GM23338 (cell line): ENCODE measurements at regions not wholly inside any gene's neighbourhood (a gene's known extent, or its start where the extent isn't known, plus 50 kb on each side); places are given as distances from the start of the nearest gene placed in this dataset.
A peak's percentile ranks its signal among the peaks of the same experiment; 100 is the strongest.
"Not testable (repeated sequence)": the region's sequence is repeated elsewhere in the genome, so short reads cannot be mapped to it uniquely, and the experiment has no call there.

Experiments used
- ATAC-seq: fragments of 200-7000 bp; cut with Tn5 transposase; 3 replicates; pipeline ENCODE4 v1.9.1; 2020
- DNase-seq: peaks from one replicate; pipeline ENCODE4 v3.0.0-alpha.2; 2015; ENCODE audit warnings: low spot score
- H2AFZ ChIP-seq: fragments of 200-600 bp; sonication (generic); 2 replicates; pipeline ENCODE4 v1.8.0; 2016; ENCODE audit warnings: antibody characterized with exemption, mild to moderate bottlenecking, moderate library complexity
- H3F3A ChIP-seq: fragments of 200-600 bp; sonication (generic); replicated peaks from 2 replicates; pipeline ENCODE4 v1.8.0; 2017; ENCODE audit warnings: antibody characterized with exemption, mixed run types, low read depth
- H3K27ac ChIP-seq: fragments of 200-600 bp; sonication (generic); 2 replicates; pipeline ENCODE4 v1.6.1; 2016; ENCODE audit warnings: low read depth
- H3K27me3 ChIP-seq: fragments of 200-600 bp; sonication (generic); 2 replicates; pipeline ENCODE4 v1.8.0; 2016; ENCODE audit warnings: mild to moderate bottlenecking, mixed run types, moderate library complexity; ENCODE audit not compliant: insufficient read depth
- H3K36me3 ChIP-seq: fragments of 200-600 bp; sonication (generic); 2 replicates; pipeline ENCODE4 v1.8.0; 2016; ENCODE audit warnings: mild to moderate bottlenecking; ENCODE audit not compliant: insufficient read depth
- H3K4me1 ChIP-seq: fragments of 200-600 bp; sonication (generic); 2 replicates; pipeline ENCODE4 v1.8.0; 2016; ENCODE audit warnings: mild to moderate bottlenecking, moderate library complexity; ENCODE audit not compliant: insufficient read depth
- H3K4me2 ChIP-seq: fragments of 200-600 bp; sonication (generic); 2 replicates; pipeline ENCODE4 v1.7.1; 2017; ENCODE audit warnings: mixed run types
- H3K4me3 ChIP-seq: fragments of 200-600 bp; sonication (generic); 2 replicates; pipeline ENCODE4 v1.6.1; 2016; ENCODE audit warnings: mixed run types
- H3K79me2 ChIP-seq: fragments of 200-600 bp; sonication (generic); replicated peaks from 2 replicates; pipeline ENCODE4 v1.8.0; 2017; ENCODE audit warnings: mild to moderate bottlenecking; ENCODE audit not compliant: insufficient read depth
- H3K9me2 ChIP-seq: fragments of 200-600 bp; sonication (generic); 2 replicates; pipeline ENCODE4 v1.8.0; 2017; ENCODE audit not compliant: insufficient read depth
- H4K20me1 ChIP-seq: fragments of 200-600 bp; sonication (generic); replicated peaks from 2 replicates; pipeline ENCODE4 v1.8.0; 2017; ENCODE audit warnings: mild to moderate bottlenecking; ENCODE audit not compliant: insufficient read depth
- H3K27ac Mint-ChIP-seq: 2 replicates; pipeline ENCODE4 v1.8.0; 2020; ENCODE audit warnings: inconsistent platforms, mild to moderate bottlenecking, moderate library complexity, mixed read lengths
- H3K27me3 Mint-ChIP-seq: 3 replicates; pipeline ENCODE4 v1.8.0; 2022; ENCODE audit warnings: low read depth, mild to moderate bottlenecking, moderate library complexity, mixed read lengths, inconsistent platforms; ENCODE audit not compliant: insufficient read depth, poor library complexity
- H3K36me3 Mint-ChIP-seq: 3 replicates; pipeline ENCODE4 v1.8.0; 2021; ENCODE audit warnings: low read depth, mild to moderate bottlenecking, inconsistent platforms, moderate library complexity, mixed read lengths
- H3K4me1 Mint-ChIP-seq: 3 replicates; pipeline ENCODE4 v1.8.0; 2020; ENCODE audit warnings: mild to moderate bottlenecking, inconsistent platforms, mixed read lengths
- H3K4me3 Mint-ChIP-seq: 3 replicates; pipeline ENCODE4 v1.8.0; 2021; ENCODE audit warnings: moderate library complexity, mild to moderate bottlenecking, inconsistent platforms, mixed read lengths
- H3K9me3 Mint-ChIP-seq: 3 replicates; pipeline ENCODE4 v1.8.0; 2020; ENCODE audit warnings: moderate library complexity, mild to moderate bottlenecking, inconsistent platforms, mixed read lengths
- CTCF ChIP-seq, 2 experiments: fragments of 200-600 bp in 1 of 2; sonication (generic) in 1 of 2; conservative IDR thresholded peaks; 2 replicates each; pipeline versions ENCODE4 v1.5.1 to v1.6.1; 2016 to 2017; ENCODE audit warnings: antibody characterized with exemption in 2 of 2, low read depth in 2 of 2, mild to moderate bottlenecking in 2 of 2, moderate library complexity in 1 of 2
- EZH2 ChIP-seq: fragments of 200-600 bp; sonication (generic); IDR thresholded peaks from one replicate; pipeline ENCODE4 v1.8.0; 2017; ENCODE audit warnings: antibody characterized with exemption, mild to moderate bottlenecking, low read depth; ENCODE audit not compliant: unreplicated experiment
- EZH2phosphoT487 ChIP-seq: fragments of 200-600 bp; sonication (generic); IDR thresholded peaks from one replicate; pipeline ENCODE4 v1.8.1; 2018; ENCODE audit warnings: antibody characterized with exemption; ENCODE audit not compliant: unreplicated experiment
- JUNB ChIP-seq: IDR thresholded peaks from one replicate; pipeline ENCODE4 v1.6.1; 2016; ENCODE audit warnings: antibody characterized with exemption; ENCODE audit not compliant: unreplicated experiment
- NANOG ChIP-seq: IDR thresholded peaks from 2 replicates; pipeline ENCODE4 v1.6.1; 2016; ENCODE audit warnings: antibody characterized with exemption, borderline replicate concordance
- POLR2AphosphoS5 ChIP-seq: IDR thresholded peaks from 2 replicates; pipeline ENCODE4 v1.6.1; 2016; ENCODE audit warnings: antibody characterized with exemption, low read depth
- REST ChIP-seq: IDR thresholded peaks from one replicate; pipeline ENCODE4 v1.6.1; 2018; ENCODE audit warnings: antibody characterized with exemption; ENCODE audit not compliant: unreplicated experiment
- STAT1 ChIP-seq: IDR thresholded peaks from one replicate; pipeline ENCODE4 v1.6.1; 2016; ENCODE audit warnings: antibody characterized with exemption; ENCODE audit not compliant: unreplicated experiment
- ZNF114 ChIP-seq: fragments of 250-450 bp; sonication (Bioruptor Pico); IDR thresholded peaks from 2 replicates; pipeline ENCODE4 v1.5.0; 2020; ENCODE audit warnings: mild to moderate bottlenecking, moderate library complexity
- ZNF331 ChIP-seq: fragments of 250-450 bp; sonication (Bioruptor Pico); IDR thresholded peaks from 2 replicates; pipeline ENCODE4 v1.5.0; 2020; ENCODE audit warnings: low read depth, mild to moderate bottlenecking, moderate library complexity

- no peaks in the 10 kb centered on the region for H3K36me3 ChIP-seq
- H3K4me1 ChIP-seq, result peaks cover 33% of the 10 kb centered on the region
- peaks cover 4% of the 10 kb centered on the region for H3F3A ChIP-seq
- ATAC-seq (no peak), DNase-seq (peak; percentile 34)
- peaks cover 37% of the 10 kb centered on the region for H3K36me3 Mint-ChIP-seq
- peaks cover 57% of the 10 kb centered on the region for H3K79me2 ChIP-seq
- H3K4me3 ChIP-seq, result no peak overlapping the region
- peak overlapping the region; percentile 92 for H3K27ac Mint-ChIP-seq
- H3K4me3 Mint-ChIP-seq, result peak overlapping the region; percentile 20; the same call in 1 of the 3 replicates
- H3K4me2 ChIP-seq, result 0 out of 2 replicates have a peak overlapping the region, but pooled peaks have one; percentile 9
- TF ChIP-seq POLR2AphosphoS5 (peak; percentile 35; the same call in 1 of the 2 replicates), EZH2phosphoT487 (no peak), ZNF331 (no peak), JUNB (no peak), REST (no peak)
- H3K27me3 ChIP-seq, result no peaks in the 10 kb centered on the region
- peaks cover 58% of the 10 kb centered on the region for H3K4me1 Mint-ChIP-seq
- H2AFZ ChIP-seq, result no peak overlapping the region
- H3K9me3 Mint-ChIP-seq, result no peaks in the 10 kb centered on the region
- H3K27me3 Mint-ChIP-seq, result peaks cover 12% of the 10 kb centered on the region
- H3K9me2 ChIP-seq, result no peaks in the 10 kb centered on the region
- H3K27ac ChIP-seq, result peak overlapping the region; percentile 92
- no peaks in the 10 kb centered on the region for H4K20me1 ChIP-seq
These were observed 111.5 kb downstream of the LARP7 start for GRCh38 chr4:112748352-112748878.

- Mint-ChIP-seq H3K4me1 (peaks cover 62% of the 10 kb centered on the region), H3K27me3 (peaks cover 12% of the 10 kb centered on the region), H3K36me3 (peaks cover 33% of the 10 kb centered on the region), H3K27ac (peak overlapping the region; percentile 93)
- not testable (repeated sequence) for H3K27me3 ChIP-seq, H3K4me3 ChIP-seq, H3F3A ChIP-seq, H4K20me1 ChIP-seq, ATAC-seq, H3K36me3 ChIP-seq, DNase-seq, H2AFZ ChIP-seq, H3K9me2 ChIP-seq, H3K4me3 Mint-ChIP-seq, H3K9me3 Mint-ChIP-seq
- H3K4me1 ChIP-seq, result peaks cover 32% of the 10 kb centered on the region
- peaks cover 46% of the 10 kb centered on the region for H3K79me2 ChIP-seq
- H3K4me2 ChIP-seq, result peak overlapping the region; percentile 13
- peak overlapping the region; percentile 92 for H3K27ac ChIP-seq
These were observed 113.8 kb downstream of the LARP7 start for GRCh38 chr4:112750749-112751148.

- H3F3A ChIP-seq, result peaks cover 4% of the 10 kb centered on the region
- H3K27me3 ChIP-seq, result no peaks in the 10 kb centered on the region
- no peak overlapping the region for H2AFZ ChIP-seq
- H3K4me2 ChIP-seq, result peak overlapping the region; percentile 25
- peak; percentile 90 for DNase-seq
- peak overlapping the region; percentile 93 for H3K27ac Mint-ChIP-seq
- H4K20me1 ChIP-seq, result no peaks in the 10 kb centered on the region
- H3K4me1 ChIP-seq, result peaks cover 26% of the 10 kb centered on the region
- peaks cover 36% of the 10 kb centered on the region for H3K36me3 Mint-ChIP-seq
- ATAC-seq, result peak; percentile 76
- no peak overlapping the region for H3K4me3 ChIP-seq
- H3K4me3 Mint-ChIP-seq, result no peak overlapping the region; the same call in 2 of the 3 replicates
- H3K9me2 ChIP-seq, result no peaks in the 10 kb centered on the region
- peaks cover 12% of the 10 kb centered on the region for H3K27me3 Mint-ChIP-seq
- no peaks in the 10 kb centered on the region for H3K36me3 ChIP-seq
- H3K27ac ChIP-seq, result peak overlapping the region; percentile 92
- H3K9me3 Mint-ChIP-seq, result no peaks in the 10 kb centered on the region
- H3K4me1 Mint-ChIP-seq, result peaks cover 56% of the 10 kb centered on the region
- peaks cover 47% of the 10 kb centered on the region for H3K79me2 ChIP-seq
- no peak for TF ChIP-seq EZH2phosphoT487
- no peak for TF ChIP-seq EZH2
- TF ChIP-seq CTCF (conservative IDR thresholded peaks at IDR 0.05; ENCODE audit: low read depth in 2 of 2), result no peak
- TF ChIP-seq ZNF114 (CRISPR knock-in tag), result no peak
- no peak for TF ChIP-seq JUNB
- no peak for TF ChIP-seq STAT1
- peak; percentile 81 for TF ChIP-seq NANOG
- no peak for TF ChIP-seq REST
- peak; percentile 46; the same call in 1 of the 2 replicates for TF ChIP-seq POLR2AphosphoS5
These were observed 114.5 kb downstream of the LARP7 start for GRCh38 chr4:112751447-112751846.
